GM12878 (cell line): ENCODE measurements at regions not wholly inside any gene's neighbourhood (a gene's known extent, or its start where the extent isn't known, plus 50 kb on each side); places are given as distances from the start of the nearest gene placed in this dataset.

Source experiments
- ATAC-seq: fragments of 200-7000 bp; cut with Tn5 transposase; 3 replicates; pipeline ENCODE4 v1.9.1; 2020; ENCODE audit warnings: mild to moderate bottlenecking, moderate library complexity
- BruUV-seq: library from RNA; stranded (reverse); fragments of 400-500 nt; replicated peaks from 2 replicates; lab custom pipeline; 2021; lab: Mats Ljungman, UMichigan
- CTCF ChIA-PET: fragments of 300-600 bp; sonication (Branson Sonifier 250); formaldehyde crosslinking; extraction: SDS; loops from one replicate; lab custom pipeline; 2021; ENCODE audit warnings: inconsistent platforms; lab: Yijun Ruan, JAX
- POLR2A ChIA-PET: fragments of 350-600 bp; formaldehyde crosslinking; extraction: SDS; loops from one replicate; lab custom pipeline; 2021; ENCODE audit warnings: inconsistent platforms; lab: Charles Lee
- RAD21 ChIA-PET: fragments of 300-600 bp; sonication (Branson Sonifier 250); formaldehyde crosslinking; loops from one replicate; lab custom pipeline; 2023; ENCODE audit warnings: antibody characterized with exemption; ENCODE audit not compliant: unreplicated experiment; lab: Charles Lee
- SMC1A ChIA-PET: fragments of 300-600 bp; sonication (Branson Sonifier 250); formaldehyde crosslinking; loops from one replicate; lab custom pipeline; 2023; ENCODE audit not compliant: unreplicated experiment, uncharacterized antibody; lab: Charles Lee
- DNase-seq: peaks from one replicate; pipeline ENCODE4 v3.0.0-alpha.2; 2011; ENCODE audit warnings: low read depth, low spot score
- FAIRE-seq: peaks from 3 replicates; lab custom pipeline; 2011; peaks lifted over from hg19 to GRCh38; lab: Jason Lieb, UNC
- H2AFZ ChIP-seq: 2 replicates; pipeline ENCODE4 v1.6.0; 2011; ENCODE audit warnings: low read depth, low read length, control low read depth; ENCODE audit not compliant: control insufficient read depth
- H3K27ac ChIP-seq: 2 replicates; pipeline ENCODE4 v1.5.1; 2011; ENCODE audit warnings: control low read depth; ENCODE audit not compliant: control insufficient read depth, insufficient read depth
- H3K27me3 ChIP-seq, 2 experiments: replicated peaks in 1 of 2; 2 replicates each; pipeline versions ENCODE4 v1.6.0 to v1.6.1; 2011; ENCODE audit warnings: low read length in 1 of 2; ENCODE audit not compliant: control insufficient read depth in 2 of 2, insufficient read depth in 2 of 2
- H3K36me3 ChIP-seq, 2 experiments: 2 replicates each; pipeline ENCODE4 v1.5.1; 2011; ENCODE audit warnings: low read length in 1 of 2; ENCODE audit not compliant: control insufficient read depth in 2 of 2, insufficient read depth in 2 of 2
- H3K4me1 ChIP-seq: 2 replicates; pipeline ENCODE4 v1.6.1; 2011; ENCODE audit warnings: mild to moderate bottlenecking, low read length, moderate library complexity, mixed read lengths; ENCODE audit not compliant: control insufficient read depth, insufficient read depth
- H3K4me2 ChIP-seq: 2 replicates; pipeline ENCODE4 v1.6.0; 2011; ENCODE audit warnings: control low read depth; ENCODE audit not compliant: control insufficient read depth, insufficient read depth
- H3K4me3 ChIP-seq: fragments of 200-600 bp; sonication (generic); 2 replicates; pipeline ENCODE4 v1.5.1; 2016
- H3K79me2 ChIP-seq: 2 replicates; pipeline ENCODE4 v1.6.0; 2011; ENCODE audit warnings: low read length; ENCODE audit not compliant: control insufficient read depth, insufficient read depth
- H3K9ac ChIP-seq: 2 replicates; pipeline ENCODE4 v1.8.0; 2011; ENCODE audit warnings: low read length, control low read depth, mixed read lengths; ENCODE audit not compliant: control insufficient read depth, insufficient read depth
- H3K9me3 ChIP-seq: replicated peaks from 3 replicates; pipeline ENCODE4 v1.5.1; 2011; ENCODE audit warnings: mild to moderate bottlenecking, low read length; ENCODE audit not compliant: control insufficient read depth, insufficient read depth
- H4K20me1 ChIP-seq: 2 replicates; pipeline ENCODE4 v1.6.0; 2011; ENCODE audit not compliant: control insufficient read depth, insufficient read depth
- GATAD2B ChIP-seq: fragments of 450-650 bp; conservative IDR thresholded peaks from 2 replicates; pipeline ENCODE4 v1.6.1; 2017; ENCODE audit warnings: low read depth, mild to moderate bottlenecking, moderate library complexity
- NFYA ChIP-seq: IDR thresholded peaks from 2 replicates; pipeline ENCODE4 v1.6.1; 2011; ENCODE audit warnings: low read depth, mild to moderate bottlenecking, low read length, improper control_type of control experiment, borderline replicate concordance
- NR2F1 ChIP-seq: fragments of 450-650 bp; conservative IDR thresholded peaks from 2 replicates; pipeline ENCODE4 v1.6.1; 2017; ENCODE audit warnings: mild to moderate bottlenecking
- POU2F2 ChIP-seq: IDR thresholded peaks from 3 replicates; pipeline ENCODE4 v1.6.1; 2011; ENCODE audit warnings: low read depth, mild to moderate bottlenecking, low read length, borderline replicate concordance
- TCF7 ChIP-seq: IDR thresholded peaks from 2 replicates; pipeline ENCODE4 v1.6.1; 2014; ENCODE audit warnings: antibody characterized with exemption, borderline replicate concordance
- USF1 ChIP-seq: IDR thresholded peaks from 2 replicates; pipeline ENCODE4 v1.6.1; 2011; ENCODE audit warnings: borderline replicate concordance, low read depth, mild to moderate bottlenecking, moderate library complexity, mixed read lengths, low read length; ENCODE audit not compliant: insufficient read depth; ENCODE audit errors: extremely low read length
- WGBS: methylation state at CpG from one replicate; pipeline ENCODE4 v1.1.6; 2016; ENCODE audit warnings: low lambda C conversion rate; ENCODE audit not compliant: insufficient replicate concordance, insufficient coverage; ENCODE audit errors: missing lambda C conversion rate; 5-methylcytosine and 5-hydroxymethylcytosine counted together
- in situ Hi-C: fragments of 300-500 bp; cut with MboI; formaldehyde crosslinking; loops from 9 replicates; pipeline ENCODE4 v1.14.3; 2018; ENCODE audit warnings: mixed read lengths
- intact Hi-C: fragments of 100-400 bp; cut with micrococcal nuclease; formaldehyde crosslinking; loops from one replicate; pipeline ENCODE4 v1.14.2; 2022; ENCODE audit not compliant: unreplicated experiment
- TF ChIP-seq, protein P1 (sequence below): fragments of 450-650 bp; IDR thresholded peaks from 2 replicates; pipeline ENCODE4 v1.6.1; 2017; ENCODE audit warnings: low read depth, mild to moderate bottlenecking, moderate library complexity

- TF ChIP-seq USF1 (no peak), GATAD2B (no peak), NFYA (no peak)
Measured at GRCh38 chr9:96116275-96117064, 185.5 kb downstream of the HSD17B3 start (continued).

GRCh38 chr9:96115836-96116235 lies 186.1 kb downstream of the HSD17B3 start:
- no peak overlapping the region for H2AFZ ChIP-seq
- H3K27ac ChIP-seq, result no peak overlapping the region
- TF ChIP-seq TCF7 (no peak), NR2F1 (no peak), POU2F2 (no peak)
- TF ChIP-seq, protein P1, sequence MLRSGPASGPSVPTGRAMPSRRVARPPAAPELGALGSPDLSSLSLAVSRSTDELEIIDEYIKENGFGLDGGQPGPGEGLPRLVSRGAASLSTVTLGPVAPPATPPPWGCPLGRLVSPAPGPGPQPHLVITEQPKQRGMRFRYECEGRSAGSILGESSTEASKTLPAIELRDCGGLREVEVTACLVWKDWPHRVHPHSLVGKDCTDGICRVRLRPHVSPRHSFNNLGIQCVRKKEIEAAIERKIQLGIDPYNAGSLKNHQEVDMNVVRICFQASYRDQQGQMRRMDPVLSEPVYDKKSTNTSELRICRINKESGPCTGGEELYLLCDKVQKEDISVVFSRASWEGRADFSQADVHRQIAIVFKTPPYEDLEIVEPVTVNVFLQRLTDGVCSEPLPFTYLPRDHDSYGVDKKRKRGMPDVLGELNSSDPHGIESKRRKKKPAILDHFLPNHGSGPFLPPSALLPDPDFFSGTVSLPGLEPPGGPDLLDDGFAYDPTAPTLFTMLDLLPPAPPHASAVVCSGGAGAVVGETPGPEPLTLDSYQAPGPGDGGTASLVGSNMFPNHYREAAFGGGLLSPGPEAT, result no peak
- TF ChIP-seq, all 136 proteins: peak for 0
- ChIA-PET POLR2A (no interaction called here), SMC1A (interaction anchor here (1.4 kb wide), 1 partner anchor 102 kb away, joined by 3 read pairs; no protein-coding TSS in a partner anchor), CTCF (interaction anchor here (0.6 kb wide), 2 partner anchors 524 to 567 kb away, joined by 3 read pairs; no protein-coding TSS in a partner anchor), RAD21 (no interaction called here)
- Histone ChIP-seq H3K9ac (no peak overlapping the region), H3K79me2 (no peaks in the 10 kb centered on the region), H3K27me3 (no peaks in the 10 kb centered on the region), H3K9me3 (peaks cover 1% of the 10 kb centered on the region; the same call in 2 of the 3 replicates), H3K36me3 (no peaks in the 10 kb centered on the region), H3K4me2 (no peak overlapping the region), H4K20me1 (no peaks in the 10 kb centered on the region), H3K4me3 (no peak overlapping the region), H3K4me1 (no peaks in the 10 kb centered on the region)
- intact Hi-C loops, result no loop called here
- ATAC-seq, result no peak
- no peak for DNase-seq
- in situ Hi-C loops, result no loop called here
- 18% methylated on average over 4 of the region's 4 CpGs for WGBS
- BruUV-seq, result no TSS peak
- FAIRE-seq, result no peak
